GM19043 (cell line): ENCODE measurements at regions not wholly inside any gene's neighbourhood (a gene's known extent, or its start where the extent isn't known, plus 50 kb on each side); places are given as distances from the start of the nearest gene placed in this dataset.

Experiments
- ATAC-seq: cut with Tn5 transposase; IDR thresholded peaks from one replicate; pipeline ENCODE4 v1.9.1; 2021; ENCODE audit warnings: low read depth; ENCODE audit not compliant: unreplicated experiment

DNA sequence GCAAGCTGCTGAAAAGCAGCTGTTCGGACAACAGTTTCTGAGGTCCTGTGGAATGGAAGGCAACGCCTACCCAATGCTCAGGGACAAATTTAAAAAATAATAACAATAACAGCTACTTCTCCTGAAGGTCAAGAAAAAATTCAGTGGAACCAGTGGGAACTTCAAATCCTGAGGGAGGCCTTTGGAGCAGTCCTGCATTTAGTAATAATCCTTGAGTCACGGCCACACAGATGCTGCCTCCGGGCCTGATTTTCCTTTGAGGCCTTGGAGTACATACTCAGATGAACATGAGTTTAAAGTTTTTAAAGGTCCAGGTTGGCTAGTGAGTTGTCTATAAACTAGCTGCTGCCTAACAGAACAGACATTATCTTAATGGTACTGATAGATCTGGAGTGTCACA is 268.0 kb downstream of the MSRB3 start:
- no peak for ATAC-seq

DNA sequence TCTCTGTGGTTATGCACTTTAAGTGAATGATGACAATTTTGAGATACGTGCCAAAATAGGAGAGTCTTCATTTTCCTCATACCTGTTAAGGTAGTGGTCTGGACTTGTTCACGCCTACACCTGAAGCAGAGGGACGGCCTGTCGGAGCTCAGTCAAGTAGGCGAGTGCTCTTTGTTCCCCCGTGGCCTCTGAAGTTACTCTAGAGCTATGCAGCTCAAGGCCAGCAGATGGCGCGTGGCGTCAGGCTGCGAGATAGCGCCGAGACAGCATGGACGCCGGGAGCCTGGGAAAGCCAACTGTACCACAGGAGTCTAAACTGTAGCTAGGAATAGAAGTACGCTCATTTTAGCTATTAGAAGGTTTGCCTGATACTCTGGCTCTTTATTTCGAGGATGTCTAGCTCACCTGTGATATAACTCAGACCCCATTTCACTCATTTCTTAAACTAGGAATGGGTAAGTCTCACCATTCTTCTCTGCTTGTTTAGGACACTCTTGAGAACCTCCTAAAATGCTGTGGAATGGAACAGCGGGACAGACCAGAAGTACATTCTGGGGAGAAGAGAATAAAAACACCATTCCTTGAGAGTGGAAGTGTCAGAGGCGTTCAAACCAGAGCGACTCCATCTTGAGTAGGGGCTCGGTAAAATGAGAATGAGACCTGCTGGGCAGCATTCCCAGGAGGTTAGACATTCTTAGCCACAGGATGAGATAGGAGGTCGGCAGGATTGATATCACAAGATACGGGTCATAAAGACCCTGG is 267.4 kb upstream of the HMGA2 start:
- ATAC-seq, result peak; percentile 99

DNA sequence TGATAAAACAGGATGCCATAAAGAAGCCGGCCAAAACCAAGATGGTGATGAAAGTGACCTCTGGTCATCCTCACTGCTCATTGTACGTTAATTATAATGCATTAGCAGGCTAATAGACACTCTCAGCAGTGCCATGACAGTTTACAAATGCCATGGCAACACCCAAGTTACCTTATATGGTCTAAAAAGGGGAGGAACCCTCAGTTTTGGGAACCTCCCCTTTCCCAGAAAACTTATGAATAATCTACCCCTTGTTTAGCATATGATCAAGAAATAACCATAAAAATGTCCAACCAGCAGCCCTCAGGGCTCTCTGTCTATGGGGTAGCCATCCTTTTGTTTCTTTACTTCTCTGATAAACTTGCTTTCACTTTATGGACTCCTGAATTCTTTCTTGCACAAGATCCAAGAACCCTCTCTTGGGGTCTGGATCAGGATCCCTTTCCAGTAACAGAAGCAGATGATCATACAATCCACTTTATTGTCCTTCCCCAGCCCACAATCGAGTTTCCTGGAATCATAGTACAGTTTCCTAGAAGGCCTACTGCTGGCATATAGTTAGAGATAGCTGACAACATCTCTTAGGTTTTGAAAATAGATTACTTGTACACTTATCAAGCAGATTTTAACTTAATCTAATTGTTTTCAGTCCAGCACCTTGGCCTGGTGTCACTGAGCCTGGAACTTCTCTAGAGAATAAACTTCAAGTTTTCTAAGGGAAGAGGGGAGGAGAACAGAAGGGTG is 266.7 kb upstream of the HMGA2 start:
- ATAC-seq, result no peak

DNA sequence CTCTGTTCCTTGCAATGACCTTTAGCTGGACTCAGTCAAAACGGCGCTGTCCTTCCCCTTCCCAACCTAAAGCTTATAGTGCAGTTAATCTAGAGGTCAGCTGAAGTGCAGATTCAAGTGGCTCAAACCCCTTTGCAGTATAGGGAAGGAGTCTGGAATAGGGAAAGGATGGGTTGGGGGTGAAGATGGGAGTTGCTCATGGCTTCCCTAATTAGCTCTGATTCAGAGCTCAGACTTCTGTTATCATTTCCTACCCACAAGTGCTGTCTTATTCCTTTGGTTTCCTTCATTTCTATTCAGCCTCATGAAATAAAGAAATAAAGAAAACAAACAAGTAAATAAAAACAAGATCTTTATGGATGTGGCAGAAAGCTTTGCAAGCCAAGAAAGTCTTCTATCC is 264.0 kb upstream of the HMGA2 start:
- no peak for ATAC-seq

DNA sequence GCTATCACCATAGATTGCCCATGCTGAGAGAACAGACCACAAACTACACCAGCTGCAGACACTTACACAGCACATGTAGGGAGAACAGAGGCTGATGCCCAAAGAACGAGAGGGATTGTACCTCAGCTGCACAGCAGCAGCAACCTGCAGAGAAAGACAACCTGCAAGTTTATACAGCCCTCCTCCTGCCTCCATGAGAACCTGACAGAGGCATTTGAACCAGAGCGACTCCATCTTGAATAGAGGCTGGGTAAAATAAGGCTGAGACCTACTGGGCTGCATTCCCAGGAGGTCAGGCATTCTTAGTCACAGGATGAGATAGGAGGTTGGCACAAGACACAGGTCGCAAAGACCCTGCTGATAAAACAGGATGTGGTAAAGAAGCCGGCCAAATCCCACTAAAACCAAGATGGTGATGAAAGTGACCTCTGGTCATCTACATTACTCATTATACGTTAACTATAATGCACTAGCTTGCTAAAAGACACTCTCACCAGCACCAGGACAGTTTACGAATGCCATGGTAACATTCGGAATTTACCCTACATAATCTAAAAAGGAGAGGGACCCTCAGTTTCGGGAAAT is 262.4 kb upstream of the HMGA2 start:
- ATAC-seq, result no peak

DNA sequence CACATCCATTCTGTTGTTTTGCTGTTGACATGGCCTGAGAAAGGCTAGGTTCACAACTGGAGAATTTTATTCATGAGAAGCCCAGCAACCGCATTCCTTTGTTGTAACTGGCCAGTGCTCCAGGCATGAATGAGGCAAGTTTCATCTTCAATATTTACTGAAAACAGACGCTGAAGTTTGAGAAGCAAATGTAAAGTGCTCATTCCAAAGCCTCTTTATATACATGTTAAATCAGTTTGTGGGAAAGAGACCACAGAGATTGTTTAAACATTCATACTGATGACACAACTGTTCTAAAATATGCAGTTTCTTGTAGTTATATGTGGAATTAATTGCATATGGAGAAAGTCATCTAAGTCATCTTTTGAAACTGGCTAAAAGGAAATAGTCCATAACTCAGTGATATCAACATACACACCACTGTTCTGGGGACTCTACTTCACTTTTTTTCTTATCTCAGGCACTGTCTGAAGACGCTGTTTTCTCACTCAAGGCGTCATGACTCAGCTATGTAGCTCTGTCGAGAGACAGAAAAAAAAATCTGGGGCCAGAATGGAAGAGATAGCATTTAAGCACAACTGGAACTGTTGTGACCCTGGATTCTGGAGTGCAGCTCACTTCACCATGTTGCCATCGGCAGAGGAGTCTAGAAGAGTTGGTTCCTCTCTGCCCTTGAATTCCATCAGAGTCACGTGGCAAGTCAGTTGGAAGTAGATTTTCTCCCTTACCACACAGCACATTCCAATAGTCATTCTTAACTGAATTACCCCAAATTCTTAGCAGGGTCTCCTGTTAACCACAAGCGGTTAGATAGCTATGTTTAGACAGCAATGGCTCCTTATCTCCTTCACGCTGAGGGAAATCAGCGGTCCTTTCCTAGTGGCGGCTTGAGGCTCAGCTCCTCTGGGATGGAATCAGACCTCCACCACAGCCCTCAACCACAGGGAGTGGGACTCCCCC is 258.4 kb upstream of the HMGA2 start:
- no peak for ATAC-seq

DNA sequence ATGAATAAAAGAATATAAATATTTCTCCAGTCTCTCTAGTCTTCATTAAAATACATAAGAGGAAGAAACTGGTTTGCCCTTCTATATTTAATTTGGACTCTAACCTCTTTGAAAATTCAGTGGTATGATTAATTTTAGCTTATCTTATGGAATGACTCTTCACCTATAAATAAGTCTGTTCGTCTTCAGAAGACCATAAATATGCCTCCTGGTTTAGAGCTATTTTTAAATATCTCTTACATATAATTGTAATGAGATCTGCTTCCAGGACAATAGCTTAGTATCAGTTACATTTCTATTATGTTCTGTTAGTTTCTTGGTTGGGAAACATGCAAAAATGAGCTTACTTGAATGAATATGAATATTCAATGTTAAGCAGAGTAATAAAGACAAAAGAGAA is 257.5 kb upstream of the HMGA2 start:
- ATAC-seq, result no peak

DNA sequence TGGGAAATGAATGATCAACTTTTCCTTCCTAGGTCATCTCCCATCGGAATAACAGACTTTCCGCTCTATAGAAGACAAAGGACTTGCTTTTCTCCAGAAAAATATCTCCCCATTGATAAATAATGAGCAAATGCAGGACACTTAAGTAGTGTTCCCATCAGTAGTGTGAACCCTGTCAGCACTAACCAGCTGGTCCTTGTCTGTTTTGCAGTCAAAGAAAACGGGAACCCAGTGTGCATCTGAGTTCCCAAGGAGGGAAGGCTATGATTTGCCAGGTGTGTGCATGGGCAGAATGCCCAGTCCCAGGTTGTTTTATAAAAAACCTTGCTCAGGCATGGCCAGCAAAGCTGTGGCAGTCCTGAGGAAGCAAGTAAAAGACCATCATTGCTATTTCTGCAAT is 256.5 kb upstream of the HMGA2 start:
- ATAC-seq, result no peak

DNA sequence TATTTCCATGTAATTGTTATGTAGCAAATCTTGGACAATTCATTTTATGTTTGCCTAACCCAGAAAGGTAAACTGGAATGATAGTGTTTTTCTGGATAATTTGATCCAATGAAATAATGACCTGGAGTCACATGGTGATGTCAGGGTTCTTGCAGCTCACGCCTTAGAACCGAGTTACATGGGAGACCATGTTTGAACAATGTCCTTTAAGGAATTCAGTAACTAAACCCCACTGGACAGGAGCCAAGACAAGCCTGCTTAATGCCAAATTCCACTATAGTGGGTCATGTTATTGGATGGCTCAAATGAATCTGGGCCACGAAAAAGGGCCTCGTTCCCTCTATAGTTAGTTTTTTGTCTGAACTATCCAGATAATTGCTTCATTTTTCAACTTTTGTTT is 255.8 kb upstream of the HMGA2 start:
- no peak for ATAC-seq

DNA sequence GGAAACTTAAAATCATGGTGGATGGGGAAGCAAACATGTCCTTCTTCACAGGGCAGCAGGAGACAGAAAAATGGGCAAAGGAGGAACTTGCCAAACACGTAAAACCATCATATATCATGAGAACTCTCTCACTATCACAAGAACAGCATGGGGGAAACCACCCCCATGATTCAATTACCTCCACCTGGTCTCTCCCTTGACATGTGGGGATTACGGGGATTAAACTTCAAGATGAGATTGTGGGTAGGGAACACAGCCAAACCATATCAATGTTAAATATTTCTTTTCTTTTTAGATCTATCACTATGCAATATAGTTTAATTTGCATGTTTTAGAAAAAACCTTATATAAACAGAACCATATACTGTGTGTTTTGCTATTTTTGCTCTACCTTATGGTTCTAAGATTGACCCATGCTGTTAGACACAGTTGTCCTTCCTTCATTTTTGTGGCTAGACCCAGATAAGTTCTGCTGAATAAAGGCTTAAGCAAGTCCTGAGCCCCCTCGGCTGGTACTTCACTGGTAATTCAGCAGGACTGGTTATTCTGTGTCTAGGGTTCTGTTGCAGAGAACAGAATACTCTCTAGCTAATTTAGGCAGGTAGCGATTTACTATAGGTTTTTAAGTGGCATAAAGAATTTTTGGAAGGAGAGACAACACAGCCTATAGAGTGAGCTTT is 253.7 kb upstream of the HMGA2 start:
- ATAC-seq, result no peak

DNA sequence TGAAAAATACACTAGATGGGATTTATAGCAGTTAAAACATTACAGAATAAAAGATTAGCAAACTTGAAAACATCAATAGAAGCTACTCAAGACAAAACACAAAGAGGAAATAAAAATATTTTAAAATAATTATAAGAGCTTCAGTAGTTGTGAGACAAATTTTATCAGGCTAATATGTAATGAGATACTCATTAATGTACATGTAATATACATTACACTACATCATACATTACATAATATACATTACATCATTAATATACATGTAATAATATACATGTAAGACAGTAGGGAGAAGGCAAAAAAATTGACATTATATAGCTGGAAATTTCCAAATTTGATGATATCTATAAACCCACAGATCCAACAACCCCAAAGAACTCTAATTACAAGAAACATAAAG is 249.4 kb upstream of the HMGA2 start:
- no peak for ATAC-seq

DNA sequence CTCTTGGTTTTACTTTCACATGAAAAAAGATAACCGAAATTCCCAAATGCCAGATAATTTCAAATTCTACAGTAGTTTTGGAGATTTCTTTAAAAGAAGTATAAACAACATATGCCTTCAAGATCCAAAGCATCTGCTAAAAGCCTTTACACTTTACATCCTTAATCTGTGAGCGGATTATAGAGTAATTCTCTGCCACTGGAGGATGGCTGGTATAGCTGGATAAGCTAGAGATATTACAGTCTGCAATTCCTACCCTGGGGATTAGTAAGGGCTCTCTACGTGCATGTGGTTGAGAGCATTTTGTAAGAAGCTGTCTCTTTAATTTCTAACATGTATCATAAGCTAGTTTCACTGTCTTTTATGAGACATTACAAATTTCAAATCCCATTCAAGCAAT is 240.3 kb upstream of the HMGA2 start:
- no peak for ATAC-seq

DNA sequence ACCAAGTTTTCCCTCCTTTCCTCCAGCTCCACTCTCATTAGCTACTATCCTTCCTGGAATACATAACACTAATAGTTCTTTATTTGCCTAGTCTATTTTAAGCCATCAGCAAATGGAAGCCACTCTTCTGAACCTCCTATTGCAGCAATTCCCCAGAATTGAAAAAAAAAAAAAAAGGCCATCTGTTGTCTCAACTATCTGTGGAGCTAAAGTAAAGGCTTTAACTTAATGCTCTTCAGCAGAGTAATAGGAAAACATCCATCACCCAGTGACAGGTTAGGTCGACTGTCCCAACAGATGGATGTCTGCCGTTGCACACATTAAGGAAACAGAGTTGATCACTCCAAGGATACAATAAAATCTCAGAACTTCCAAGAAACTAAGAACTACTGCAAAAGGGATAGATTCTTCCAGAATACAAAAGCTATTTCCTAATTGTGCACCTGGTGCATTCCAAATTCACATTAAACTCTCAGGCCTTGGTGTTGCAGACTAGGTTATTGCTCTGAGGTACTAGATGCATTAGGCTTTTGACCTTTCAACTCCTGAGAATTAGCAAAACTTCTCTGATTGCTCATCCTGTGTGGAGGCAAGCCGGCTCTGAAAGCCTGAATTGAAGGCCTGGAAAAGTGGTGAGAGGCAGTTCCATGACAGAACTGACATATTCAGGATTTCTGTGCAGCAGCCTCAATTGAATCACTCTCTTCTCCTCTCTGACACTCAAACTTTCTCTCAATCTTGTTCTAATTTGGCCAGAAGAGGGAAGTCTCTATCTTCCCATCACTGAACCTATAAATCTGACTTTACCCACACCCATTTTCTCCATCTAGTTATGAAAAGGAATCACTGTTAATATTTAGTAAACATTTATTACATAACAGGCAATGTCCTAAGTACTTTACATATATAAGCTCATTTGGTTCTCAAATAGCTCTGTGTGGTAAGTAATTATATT is 238.4 kb upstream of the HMGA2 start:
- ATAC-seq, result no peak

DNA sequence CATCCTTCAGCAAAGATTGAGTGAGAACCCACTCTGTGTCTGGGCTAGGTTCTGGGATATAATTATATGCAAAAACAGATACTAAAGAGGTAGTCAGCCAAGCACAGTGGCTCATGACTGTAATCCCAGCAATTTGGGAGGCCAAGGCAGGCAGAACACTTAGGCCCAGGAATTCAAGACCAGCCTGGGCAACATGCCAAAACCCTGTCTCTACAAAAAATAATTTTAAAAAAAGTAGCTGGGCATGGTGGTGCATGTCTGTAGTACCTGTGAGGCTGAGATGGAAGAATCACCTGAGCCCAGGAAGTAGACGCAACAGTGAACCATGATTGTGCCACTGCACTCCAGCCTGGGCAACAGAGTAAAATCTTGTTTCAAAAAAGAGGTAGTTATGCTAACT is 237.5 kb upstream of the HMGA2 start:
- no peak for ATAC-seq

DNA sequence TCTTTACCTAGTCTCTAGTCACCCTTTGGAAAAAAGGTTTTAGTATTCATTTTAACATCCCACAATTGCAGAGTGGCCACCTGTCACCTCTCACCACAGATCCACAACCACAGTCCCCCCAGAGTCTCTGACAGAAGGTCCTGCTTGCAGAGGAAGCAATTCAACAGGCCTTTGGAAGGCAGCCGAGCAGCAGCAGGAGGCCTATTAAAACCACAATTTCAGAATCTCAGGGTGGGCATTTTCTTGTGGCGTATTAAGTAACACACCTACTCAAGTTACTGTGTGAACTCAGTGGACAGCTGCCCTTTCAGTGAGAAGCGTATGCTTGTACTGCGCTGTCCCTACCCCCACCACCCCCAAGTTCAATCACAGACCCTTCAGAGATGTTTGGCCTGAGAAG is 234.0 kb upstream of the HMGA2 start:
- ATAC-seq, result no peak

DNA sequence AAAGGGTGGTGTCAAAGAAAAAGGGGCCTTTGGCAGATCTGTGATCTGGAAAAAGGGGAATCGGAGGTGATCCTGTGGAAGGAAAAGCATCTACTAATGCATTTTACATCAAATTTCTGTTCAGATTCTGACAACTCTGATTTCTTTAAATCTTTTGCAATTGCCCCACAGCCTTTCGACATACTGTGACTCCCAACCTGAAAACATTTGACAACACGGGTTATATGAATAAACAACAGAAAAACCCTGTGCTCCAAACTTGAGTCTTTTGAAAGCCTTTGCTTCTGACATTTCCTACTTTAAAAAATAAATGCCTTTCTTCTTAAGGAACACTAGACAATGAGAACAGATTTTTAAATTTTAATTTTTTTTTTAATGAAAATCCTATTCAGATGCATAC is 231.9 kb upstream of the HMGA2 start:
- ATAC-seq, result no peak

DNA sequence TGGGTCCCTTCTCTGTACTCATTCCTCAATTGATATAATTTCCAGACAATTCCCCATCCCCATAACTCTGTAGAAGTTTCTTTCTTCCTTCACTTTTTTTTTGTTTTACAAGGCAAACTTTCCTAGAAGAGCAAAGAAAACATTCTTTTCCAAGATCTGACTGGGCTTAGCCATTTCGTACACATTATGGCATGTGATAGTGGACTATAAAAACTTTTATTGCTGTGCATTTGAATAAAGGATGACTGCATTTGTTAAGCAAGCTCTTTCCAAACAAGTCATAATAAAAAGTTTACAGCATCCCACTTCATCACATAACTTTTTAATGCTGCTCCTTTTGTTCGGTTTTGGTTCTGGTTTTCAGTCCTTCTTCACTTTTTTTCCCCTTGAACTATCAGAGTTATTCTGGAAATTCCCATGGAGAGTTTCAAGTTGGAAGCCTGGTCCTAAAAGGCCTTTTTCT is 231.0 kb upstream of the HMGA2 start:
- ATAC-seq, result no peak

DNA sequence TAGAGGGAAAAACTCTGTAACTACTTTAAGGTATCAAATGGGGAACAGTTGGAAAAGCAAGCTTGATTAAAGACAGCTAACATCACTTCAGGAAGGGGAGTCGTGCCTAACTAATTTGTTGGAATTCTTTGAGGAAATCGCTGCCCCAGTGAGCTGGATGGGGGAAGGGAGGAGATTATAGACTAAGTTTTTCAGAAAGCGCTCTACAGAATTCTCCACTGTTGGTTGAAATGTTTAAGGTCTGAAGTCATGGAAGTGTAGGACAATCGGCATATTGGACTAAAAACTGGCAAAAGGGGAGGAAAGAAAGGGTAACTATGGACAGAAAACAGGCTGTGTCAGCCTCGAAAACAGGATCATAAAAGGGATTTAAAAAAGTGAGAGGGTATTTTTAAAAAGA is 229.9 kb upstream of the HMGA2 start:
- ATAC-seq, result no peak

DNA sequence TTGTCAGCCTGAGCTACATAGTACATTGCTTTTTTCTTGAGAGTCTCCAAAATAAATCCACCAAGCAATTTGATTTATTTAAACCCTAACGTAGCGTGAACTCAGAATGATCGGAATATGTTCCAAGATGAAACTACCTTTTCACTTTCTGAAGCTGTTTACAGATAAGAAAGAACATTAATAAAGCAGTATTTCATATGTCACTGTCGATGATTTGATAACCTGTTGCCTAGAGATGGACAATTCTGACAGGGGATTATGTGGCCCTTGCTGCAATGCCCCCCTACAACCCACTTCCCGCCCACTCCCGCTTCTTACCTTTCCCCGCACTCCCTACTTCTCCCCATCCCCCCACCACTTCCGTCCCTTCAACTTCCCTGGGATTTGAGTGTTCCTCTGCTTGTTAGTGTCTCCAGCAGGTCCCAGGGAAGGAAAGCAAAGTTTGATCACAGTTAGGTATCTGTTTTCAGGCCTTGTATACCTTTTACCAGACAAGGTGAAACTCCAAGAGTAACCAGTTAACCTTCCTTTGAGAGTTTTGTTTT is 229.2 kb upstream of the HMGA2 start:
- ATAC-seq, result no peak
